H4 (cell line): ENCODE measurements at regions not wholly inside any gene's neighbourhood (a gene's known extent, or its start where the extent isn't known, plus 50 kb on each side); places are given as distances from the start of the nearest gene placed in this dataset.

Source experiments
- DNase-seq: peaks from one replicate; pipeline ENCODE4 v3.0.0-alpha.2; 2015; ENCODE audit warnings: low spot score

DNA sequence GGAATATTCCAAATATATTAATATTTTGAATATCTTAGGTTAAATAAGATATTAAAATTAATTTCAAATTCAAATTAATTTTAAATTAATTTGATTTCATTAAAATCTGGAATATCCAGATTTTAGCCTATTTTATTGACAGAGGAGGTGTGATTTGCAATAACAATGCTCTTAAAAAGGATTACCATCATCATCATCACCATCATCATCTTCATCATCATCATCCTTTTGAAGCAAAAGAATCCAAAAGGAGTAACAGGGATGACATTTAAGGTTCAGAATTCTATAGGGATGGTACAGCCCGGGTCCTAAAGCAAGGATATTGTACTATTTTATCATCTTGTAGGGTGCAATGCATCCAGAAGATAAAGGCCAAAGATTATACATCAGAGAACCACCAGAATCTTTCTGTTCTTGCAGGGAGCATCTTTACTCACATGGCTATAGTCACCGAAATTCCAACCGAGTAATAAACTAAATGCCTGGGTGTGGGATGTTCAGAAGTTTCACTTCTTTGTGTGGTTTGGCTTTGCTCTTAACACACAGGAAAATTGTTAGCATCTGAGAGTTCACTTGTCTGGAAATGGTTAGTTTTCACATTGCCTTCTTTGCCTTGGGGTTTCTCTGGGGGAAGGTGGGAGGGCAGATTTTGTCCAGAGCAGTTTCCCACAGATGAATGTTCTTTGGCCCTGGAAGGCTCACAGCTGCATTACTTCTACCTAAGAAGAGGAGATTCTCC lies 99.1 kb upstream of the ITGA6 start:
- no peak for DNase-seq

DNA sequence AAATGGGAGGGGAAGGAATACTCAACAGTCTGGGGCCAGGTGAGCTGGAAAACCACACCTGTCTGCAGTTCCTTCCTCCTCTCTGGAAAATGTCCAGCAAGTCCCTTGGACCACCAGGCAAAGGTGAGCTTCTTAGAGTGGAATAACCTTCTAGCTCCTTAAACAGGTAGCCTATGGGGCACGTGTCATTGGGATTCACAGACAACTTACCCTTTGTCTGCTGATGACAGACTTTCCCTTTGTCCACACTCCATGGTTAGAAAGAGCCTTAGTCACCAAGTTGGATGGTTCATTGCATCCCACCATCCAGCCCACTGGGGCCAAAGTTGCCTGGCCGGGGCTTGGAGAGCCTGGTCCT lies 98.0 kb upstream of the ITGA6 start:
- DNase-seq = no peak

DNA sequence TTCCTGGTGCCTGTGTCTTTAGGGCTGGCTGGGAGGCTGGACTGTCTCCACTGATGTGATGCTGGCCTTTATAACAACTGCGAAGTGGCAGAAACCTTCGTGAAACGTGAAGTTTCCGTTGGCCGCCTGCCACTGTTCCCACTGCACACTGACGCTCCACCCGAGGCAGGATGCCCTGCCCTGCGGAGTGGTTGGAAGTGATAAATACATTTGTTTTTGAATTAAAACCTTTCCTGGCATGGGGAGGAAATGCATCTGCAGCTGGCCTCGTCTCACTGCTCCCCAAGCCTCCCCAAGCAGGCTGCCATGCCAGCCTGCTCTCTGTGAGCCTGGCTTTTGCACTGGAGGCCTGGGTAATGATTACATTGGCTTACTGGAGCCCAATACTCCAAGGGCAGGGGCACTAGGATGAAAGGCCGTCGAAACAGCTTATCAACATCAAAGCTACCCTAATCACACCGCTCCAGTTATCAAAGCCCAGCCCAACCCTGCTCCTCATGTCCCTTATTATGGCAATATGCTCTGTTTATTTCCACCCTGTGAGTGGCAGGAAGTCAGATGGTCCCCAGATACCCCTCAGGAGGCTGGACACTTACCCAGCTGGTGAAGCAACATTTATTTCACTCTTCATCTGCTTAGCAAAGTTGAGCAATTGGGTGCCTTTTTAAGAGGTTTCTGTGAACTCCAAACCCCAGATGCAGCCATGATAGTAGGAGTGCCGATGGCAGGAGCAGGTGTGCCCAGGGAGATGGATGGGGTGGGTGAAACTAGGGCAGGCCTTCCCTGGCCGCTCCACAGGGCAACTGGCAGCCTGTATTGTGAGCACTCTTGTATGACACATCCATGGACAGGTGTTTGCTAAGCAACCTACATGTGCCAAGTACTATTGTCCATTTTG lies 97.4 kb upstream of the ITGA6 start:
- no peak for DNase-seq

DNA sequence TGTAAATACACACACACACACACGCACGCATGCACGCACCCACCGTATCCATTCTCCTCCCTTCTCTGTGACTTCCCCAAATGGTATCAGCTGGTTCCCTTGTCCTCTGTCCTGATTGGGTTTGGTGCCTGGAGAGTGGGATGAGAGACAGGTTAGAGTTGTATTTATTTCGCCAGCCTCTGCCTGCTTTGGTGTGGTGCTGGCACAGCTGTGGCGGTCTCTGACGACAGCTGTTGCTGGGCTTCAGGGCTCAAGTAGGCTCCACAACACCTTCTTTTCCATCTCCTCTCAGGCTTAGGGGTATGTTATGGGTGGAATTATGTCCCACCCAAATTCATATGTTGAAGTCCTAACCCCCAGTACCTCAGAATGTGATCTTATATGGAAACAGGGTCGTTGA lies 94.9 kb upstream of the ITGA6 start:
- no peak for DNase-seq

DNA sequence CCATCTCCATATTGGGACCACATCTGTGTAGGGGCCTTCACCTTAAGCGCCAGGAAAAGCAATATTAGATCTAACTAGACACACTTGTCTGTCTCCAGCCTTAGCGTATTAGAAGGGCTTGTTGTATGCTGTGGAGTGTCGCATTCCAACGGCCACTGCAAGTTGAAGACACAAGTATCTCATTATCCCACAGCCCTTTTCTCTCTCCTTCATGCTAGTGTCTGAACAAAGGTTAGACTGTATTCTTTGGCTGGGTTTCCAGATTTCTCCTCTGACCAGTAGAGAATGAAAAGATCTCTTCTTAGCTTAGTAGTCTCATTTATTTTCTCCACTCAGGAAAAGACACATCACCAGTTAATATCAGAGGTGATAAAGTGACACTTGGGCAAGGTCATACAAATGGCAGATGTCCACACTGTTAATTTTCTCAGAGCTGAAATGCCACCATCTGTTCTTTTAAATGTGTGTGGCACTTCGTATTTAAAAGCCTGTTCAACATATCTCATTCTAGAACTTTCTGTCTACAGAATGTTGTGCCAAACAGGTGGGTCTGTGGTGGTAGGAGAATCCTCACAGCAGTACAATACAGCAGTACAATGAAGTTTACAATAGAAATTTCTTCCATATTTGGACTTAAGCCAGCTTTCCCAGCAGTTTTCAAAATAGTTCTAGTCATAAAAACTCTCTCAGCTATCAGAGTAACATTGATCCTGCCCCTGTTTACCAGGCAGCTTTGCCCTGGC lies 94.0 kb upstream of the ITGA6 start:
- DNase-seq = no peak

DNA sequence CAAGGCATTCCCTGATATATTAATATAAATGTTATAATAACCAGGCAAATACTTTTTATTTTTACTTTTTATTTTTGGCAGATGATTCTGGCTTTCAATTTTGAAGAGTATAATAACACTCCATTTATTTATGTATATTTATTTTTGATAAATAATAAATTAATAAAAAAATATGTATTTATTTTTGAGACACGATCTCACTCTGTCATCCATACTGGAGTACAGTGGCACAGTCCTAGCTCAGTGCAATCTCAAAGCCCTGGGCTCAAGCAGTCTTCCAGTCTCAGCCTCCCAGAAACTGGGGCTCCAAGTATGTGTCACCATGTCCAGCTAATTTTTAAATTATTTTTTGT lies 93.4 kb upstream of the ITGA6 start:
- DNase-seq = no peak

DNA sequence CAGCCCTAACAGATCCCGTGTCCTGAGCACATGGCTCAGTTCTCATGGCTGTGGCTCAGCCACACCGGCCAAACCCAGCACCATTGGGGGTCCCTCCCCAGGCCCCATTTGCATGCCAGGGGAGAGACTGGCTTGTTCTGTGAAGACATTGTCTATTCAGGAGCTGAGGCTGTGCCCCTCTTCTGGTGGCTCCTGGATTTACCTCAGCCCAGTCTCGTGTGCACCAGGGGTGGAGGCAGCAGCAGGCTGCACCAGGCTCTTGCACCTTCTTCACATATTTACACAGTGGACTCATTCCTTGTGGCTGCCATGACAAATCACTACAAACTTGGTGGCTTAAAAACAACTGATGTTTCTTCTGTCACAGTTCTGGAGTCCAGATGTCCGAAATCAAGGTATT lies 92.4 kb upstream of the ITGA6 start:
- no peak for DNase-seq

DNA sequence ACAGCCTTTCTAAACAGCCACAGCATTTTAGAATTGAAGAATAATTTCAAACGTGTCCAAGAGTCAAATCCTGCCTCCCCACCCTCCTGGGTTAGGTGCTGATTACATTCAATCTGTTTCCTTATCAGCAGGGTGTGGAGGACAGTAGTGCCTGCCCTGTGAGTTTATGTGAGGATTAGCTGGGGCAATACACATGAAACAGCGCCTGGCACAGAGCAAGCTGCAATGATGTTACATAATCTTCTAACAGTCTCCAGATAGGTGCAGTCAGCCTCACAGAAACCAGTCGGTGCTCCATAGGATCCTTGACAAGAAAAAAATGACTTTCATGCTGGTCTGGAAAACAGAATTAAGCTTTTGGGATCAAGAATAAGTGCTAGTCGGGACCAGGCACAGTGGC lies 91.7 kb upstream of the ITGA6 start:
- DNase-seq = no peak

DNA sequence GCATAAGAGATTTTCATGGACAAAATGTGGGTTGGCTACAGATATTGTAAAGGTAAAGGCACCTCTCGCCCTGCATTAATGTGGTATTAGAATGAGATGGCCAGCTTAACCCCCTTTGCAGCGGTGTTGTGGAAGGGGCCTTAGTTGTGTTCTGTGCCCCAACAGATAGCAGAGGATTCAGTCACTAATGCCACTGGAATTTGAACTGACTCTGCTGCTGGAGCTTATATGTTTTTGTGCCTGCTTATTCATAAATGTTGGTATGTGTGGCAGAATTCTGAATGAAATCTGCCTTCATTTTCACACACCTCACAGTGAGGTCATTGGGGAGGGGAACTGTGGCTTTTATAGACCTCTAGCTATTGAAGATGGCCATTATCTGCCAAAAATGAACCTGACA lies 90.7 kb upstream of the ITGA6 start:
- DNase-seq = no peak

DNA sequence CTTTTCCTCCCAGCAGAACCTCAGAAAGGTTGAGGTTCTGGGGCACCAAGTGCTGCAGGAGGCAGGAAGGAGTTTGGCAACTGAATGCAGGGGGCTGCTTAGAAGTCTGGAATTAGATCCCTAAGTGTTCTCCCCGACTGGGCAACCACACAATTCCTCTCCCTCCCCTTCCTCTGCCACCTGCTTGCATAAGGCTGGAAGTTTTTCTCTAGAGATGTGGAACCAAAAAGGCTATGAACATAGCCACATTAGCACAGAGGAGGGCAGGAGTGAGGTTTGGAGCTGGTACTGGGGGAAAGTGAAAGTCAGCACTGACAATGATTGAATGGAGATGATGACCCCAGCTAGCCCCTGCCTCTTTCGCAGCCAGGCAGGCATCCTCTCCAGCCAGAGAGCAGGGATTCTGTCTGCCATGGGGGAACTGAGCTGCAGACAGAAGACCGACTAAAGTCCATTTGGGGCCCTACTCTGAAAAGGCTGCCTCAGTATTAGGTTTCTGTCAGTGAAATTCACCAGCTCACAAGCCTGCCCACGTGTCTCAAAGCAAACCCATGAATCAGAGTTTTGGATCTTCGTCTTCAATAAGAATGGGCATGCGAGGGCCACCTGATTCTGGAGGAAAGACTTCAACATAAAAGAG lies 87.9 kb upstream of the ITGA6 start:
- no peak for DNase-seq

DNA sequence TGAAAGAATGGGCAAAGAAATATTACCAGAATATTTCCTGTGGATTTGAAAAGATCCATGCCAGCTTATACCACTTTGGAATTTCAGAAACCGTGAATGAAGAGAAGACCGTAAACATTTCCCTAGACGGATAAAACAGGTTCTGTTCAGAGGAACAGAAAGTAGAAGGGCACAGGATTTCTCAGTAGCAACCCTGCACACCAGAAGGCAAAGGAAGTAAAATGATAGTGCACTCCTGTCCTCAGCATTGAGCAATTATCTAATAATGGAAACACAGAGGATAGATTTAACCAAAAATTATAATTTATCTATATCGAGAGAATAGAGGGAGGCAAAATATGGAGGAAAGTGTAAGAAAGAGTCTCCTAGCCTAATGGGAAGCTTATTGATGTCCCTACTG lies 87.0 kb upstream of the ITGA6 start:
- no peak for DNase-seq

DNA sequence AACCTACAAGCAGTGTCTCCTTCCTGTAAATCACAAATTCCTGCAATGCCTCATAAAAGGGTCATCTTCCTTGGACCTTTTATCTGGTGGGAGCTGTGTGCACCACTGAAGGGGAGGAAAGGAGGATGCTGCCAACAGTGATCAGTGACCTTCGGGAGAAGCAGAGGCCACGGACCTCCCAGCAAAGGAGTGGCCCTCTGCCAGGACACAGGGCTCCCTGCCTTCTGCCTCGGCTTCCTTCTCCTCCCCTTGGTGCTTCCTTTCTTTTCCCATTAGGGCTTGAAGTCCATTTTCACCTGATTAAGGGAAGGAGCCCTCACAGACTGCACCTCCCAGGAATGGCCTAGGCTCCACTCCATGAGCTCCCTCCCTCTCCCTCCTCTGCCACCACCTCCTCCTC lies 85.3 kb upstream of the ITGA6 start:
- no peak for DNase-seq

DNA sequence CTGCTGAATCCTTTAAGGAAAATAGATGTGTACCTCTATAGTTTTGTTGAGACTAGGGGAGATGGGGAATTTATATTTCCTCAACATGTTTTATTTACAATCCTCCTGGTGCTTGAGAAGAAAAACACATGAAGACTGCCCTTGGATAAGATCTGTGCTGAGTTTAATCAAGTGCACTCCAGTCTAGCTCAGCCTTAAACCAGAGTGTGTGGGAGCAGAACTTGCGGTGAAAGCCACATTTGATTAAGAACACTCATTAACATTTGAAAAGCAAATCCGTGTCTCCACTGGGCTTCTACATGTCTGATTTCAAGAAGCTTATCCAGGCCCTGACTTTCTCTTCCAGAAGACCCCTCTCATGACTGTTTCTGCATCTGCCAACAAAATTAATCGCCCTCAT lies 84.8 kb upstream of the ITGA6 start:
- no peak for DNase-seq

DNA sequence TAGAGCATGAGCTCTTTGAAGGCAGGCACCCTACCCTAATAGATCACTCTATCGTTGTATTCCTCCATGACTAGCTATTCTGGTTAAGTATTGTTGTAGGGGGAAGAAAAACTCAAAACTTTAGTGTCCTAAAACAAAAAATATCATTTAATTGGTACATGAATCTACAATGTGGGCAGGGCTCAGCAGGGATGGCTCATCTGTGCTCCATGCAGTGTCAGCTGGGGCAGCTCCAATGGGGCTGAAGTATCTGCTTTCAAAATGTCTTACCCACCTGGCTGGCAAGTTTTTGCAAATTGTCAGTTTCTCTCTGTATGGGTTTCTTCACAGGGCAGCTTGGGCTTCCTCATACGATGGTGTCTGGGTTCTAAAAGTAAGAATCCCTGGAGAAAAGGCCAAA lies 83.2 kb upstream of the ITGA6 start:
- no peak for DNase-seq

DNA sequence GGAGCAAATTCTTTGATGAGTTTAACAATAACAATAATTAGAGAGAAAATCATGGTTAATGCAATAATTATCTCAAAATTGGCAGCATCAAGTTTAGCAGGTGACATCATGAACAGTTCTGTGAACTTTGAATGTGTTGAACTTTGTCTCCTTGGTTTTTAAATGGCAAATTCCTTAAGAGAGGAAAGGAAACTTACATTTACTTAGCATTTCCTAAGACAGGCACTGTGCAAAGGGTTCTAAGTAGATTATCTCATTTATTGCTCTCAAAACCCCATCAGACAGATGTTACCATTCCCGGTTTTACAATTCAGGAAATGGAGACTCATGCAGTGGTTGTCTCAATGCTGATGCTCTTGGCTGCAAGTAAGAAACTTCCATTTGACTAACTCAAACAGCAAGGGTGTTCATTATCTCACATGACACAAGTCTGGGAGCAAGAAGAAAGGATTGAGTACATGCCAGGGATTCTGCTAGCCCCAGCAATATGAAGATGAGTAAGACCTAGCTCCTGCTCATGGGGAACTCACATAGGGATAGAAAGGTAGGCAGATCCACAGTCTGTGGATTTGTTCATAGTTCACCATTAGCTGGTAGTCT lies 81.3 kb upstream of the ITGA6 start:
- no peak for DNase-seq

DNA sequence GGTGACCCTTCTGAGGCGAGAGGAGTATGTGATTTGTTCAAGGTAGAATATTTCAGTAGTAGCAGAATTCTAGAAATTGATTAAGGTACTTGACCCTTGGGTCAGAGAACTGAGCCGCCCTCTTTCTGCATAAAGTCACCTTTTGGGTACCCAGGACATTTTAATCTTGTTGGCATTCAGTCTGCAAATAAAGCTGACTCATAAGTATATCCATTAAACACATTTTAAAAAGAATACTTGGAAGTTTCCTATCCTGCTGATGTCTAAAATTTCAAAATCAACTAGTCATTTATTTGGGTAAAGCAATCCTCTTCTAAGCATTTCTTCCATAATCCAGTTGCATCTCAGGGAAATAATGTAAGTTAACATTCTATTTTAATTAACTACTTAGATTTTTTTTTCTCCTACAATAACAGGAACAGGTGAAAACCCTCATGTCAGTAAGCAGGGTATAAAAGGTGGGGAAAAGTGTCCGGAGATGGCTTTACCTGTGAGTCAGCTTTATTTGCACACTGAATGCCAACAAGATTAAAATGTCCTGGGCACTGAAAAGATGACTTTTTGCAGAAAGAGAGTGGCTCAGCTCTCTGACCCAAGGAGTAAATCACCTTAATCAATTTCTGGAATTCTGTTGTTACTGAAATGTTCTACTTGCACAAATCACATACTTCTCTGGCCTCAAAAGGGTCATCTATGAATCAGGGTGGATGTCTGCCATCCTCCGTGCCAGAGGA lies 78.7 kb upstream of the ITGA6 start:
- no peak for DNase-seq

DNA sequence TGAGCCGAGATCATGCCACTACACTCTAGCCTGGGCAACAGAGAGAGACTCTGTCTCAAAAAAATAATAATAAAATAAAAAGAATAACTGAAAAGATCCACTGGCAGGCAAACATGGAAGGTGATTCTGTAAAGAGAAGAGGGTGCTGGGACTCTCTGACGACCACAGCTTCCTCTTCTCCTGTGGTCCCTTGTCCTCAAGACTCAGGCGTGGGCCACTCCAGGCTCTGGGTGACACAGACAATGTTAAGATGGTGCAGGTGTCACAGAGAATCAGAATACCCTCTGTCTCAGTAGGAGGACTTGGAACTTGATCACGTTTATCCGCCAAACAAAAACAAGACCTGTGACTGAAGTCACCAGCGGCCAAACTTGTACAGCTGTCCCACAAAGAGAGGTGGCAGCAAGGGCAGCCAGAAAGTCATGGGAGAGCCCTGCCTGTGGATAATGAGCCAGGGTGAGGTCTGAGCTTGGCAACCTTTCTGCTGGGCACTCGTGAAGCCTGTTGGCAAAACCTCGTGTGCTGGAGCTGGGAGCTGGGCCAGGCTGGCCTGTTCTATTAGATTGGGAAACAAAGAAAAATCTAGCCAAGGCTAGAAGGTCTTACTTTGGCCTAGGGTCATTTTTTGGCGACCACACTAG lies 76.4 kb upstream of the ITGA6 start:
- no peak for DNase-seq

DNA sequence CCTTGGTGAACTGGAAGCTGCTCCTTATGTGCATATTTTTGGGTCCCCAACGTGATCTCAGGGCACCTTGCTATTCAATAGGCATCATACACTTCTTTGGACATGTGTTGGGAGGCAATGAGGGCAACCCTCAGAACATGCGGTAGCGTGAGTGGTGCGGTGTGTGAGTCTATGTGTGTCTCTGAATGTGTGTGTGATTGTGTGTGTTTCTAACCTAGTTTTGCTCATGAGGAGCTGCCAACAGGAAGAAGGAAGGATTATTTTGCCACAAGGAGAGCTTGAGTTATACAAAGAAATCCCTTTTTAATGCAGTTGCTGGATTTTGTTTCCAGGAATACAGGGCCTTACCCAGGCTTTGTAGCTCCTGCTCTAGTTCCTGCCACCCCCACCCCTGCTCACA lies 75.8 kb upstream of the ITGA6 start:
- DNase-seq = no peak

DNA sequence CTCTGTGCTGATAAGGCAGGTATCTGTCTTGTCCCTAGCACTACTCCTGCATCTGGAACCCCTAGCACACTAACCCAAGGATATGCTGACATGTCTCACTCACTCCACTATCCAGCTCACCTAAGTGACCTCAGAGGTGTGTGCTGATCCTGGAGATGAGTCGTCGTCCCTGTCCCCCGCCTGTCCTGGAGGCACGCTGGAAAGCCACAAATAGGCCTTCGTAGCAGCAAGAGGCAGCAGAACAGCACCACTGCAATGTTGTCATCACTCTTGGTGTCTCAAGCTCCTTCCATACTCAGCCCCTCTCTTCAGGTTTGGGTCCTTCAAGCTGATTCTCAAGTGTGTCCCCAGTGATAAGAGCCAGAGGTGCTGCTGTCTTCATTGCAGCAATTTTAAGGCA lies 73.0 kb upstream of the ITGA6 start:
- DNase-seq = no peak

DNA sequence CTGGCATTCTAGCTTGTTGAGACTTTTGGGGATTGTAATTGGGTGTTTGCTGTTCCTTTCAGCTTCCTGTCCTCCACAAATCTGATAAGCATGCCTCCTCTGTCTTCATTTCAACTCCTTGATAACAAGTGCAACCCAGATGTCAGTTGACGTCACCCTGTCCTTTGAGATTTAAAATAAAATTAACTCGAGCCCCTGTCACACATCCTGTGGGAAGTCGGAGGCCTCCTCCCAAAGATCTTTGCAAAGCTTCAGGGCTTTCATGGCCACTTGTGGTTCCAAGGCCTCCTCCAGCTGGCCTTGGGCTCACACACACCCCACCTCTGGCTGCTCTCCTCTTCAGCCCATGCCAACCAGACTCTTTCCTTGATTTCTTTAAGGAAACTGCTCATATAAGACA lies 69.9 kb upstream of the ITGA6 start:
- DNase-seq = no peak
